Esophagus squamous epithelium (tissue), 5 donors: ENCODE measurements at regions not wholly inside any gene's neighbourhood (a gene's known extent, or its start where the extent isn't known, plus 50 kb on each side); places are given as distances from the start of the nearest gene placed in this dataset.

Experiments
- DNase-seq: peaks from one replicate; lab custom pipeline; 2025; lab: John Stamatoyannopoulos, UW
- H3K27ac ChIP-seq, 4 donors: fragments of 200-600 bp; sonication (generic); one replicate each; pipeline ENCODE4 v1.5.1; 2016 to 2019; ENCODE audit warnings: mild to moderate bottlenecking in 1 of 4
- H3K27me3 ChIP-seq, 4 donors: fragments of 200-600 bp; sonication (generic); 1 replicate in 3 of 4; 2 replicates in 1 of 4; pipeline versions ENCODE4 v1.5.1 to v1.6.0; 2017 to 2021; ENCODE audit warnings: antibody characterized with exemption in 1 of 4
- H3K36me3 ChIP-seq, 3 donors: fragments of 200-600 bp; sonication (generic); one replicate each; pipeline ENCODE4 v1.5.1; 2016 to 2019
- H3K4me1 ChIP-seq, 3 donors: fragments of 200-600 bp; sonication (generic); one replicate each; pipeline ENCODE4 v1.5.1; 2017 to 2019
- H3K4me3 ChIP-seq, 4 donors: fragments of 200-600 bp; sonication (generic); 1 replicate in 3 of 4; 2 replicates in 1 of 4; pipeline ENCODE4 v1.5.1; 2016 to 2019; ENCODE audit warnings: mild to moderate bottlenecking in 2 of 4, moderate library complexity in 1 of 4
- H3K9me3 ChIP-seq, 3 donors: fragments of 200-600 bp; sonication (generic); one replicate each; pipeline ENCODE4 v1.5.1; 2016 to 2019
- POLR2A ChIP-seq, 4 donors: fragments of 450-650 bp; IDR thresholded peaks; one replicate each; pipeline ENCODE4 v1.6.1; 2017; ENCODE audit warnings: antibody characterized with exemption in 4 of 4, mild to moderate bottlenecking in 4 of 4, moderate library complexity in 3 of 4
- WGBS, 2 donors: methylation state at CpG; one replicate each; pipeline ENCODE4 v1.1.5; 2018; 5-methylcytosine and 5-hydroxymethylcytosine counted together
- intact Hi-C: fragments of 100-400 bp; cut with DNase I; formaldehyde crosslinking; loops from one replicate; pipeline ENCODE4 v1.15.0; 2022
- TF ChIP-seq, protein P1 (sequence below), 6 experiments: fragments of 450-650 bp in 4 of 6; fragments of 200-600 bp in 2 of 6; sonication (generic) in 2 of 6; IDR thresholded peaks; one replicate each; pipeline ENCODE4 v1.5.1; 2016 to 2019; ENCODE audit warnings: antibody characterized with exemption in 6 of 6, mild to moderate bottlenecking in 4 of 6, moderate library complexity in 4 of 6
- donor health status: DM: yes; HTN: yes; CAD: no.

- Histone ChIP-seq H3K9me3 (no peaks in the 10 kb centered on the region), H3K36me3 (no peaks in the 10 kb centered on the region), H3K4me1 (peaks cover 0 to 13% (median 0%) of the 10 kb centered on the region in 3 donors), H3K4me3 (no peak overlapping the region), H3K27ac (no peak overlapping the region), H3K27me3 (no peaks in the 10 kb centered on the region)
- intact Hi-C loops: no loop called here
- no peak for DNase-seq
- no peak for TF ChIP-seq POLR2A (IDR thresholded peaks at IDR 0.05)
- TF ChIP-seq, protein P1, sequence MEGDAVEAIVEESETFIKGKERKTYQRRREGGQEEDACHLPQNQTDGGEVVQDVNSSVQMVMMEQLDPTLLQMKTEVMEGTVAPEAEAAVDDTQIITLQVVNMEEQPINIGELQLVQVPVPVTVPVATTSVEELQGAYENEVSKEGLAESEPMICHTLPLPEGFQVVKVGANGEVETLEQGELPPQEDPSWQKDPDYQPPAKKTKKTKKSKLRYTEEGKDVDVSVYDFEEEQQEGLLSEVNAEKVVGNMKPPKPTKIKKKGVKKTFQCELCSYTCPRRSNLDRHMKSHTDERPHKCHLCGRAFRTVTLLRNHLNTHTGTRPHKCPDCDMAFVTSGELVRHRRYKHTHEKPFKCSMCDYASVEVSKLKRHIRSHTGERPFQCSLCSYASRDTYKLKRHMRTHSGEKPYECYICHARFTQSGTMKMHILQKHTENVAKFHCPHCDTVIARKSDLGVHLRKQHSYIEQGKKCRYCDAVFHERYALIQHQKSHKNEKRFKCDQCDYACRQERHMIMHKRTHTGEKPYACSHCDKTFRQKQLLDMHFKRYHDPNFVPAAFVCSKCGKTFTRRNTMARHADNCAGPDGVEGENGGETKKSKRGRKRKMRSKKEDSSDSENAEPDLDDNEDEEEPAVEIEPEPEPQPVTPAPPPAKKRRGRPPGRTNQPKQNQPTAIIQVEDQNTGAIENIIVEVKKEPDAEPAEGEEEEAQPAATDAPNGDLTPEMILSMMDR (IDR thresholded peaks at IDR 0.05): no peak
Observed at GRCh38 chr4:145297556-145297955, 117.2 kb upstream of the OTUD4 start.

DNA sequence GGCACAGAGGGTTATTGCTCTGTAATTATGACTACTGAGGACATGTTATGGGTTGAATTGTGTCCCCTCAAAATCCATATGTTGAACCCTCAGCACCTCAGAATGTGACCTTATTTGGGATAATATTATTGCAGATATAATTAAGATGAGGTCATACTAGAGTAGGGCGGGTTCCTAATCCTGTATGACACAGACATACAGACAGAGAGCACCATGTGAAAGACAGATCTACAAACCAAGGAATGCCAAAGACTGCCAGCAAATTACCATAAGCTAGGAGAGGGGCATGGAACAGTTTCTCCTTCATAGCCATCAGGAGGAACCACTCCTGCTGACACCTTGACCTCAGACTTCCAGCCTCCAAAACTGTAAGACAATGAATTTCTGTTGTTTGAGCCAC is 115.2 kb upstream of the OTUD4 start:
- H3K4me3 ChIP-seq: no peak overlapping the region
- no peak for DNase-seq
- no peaks in the 10 kb centered on the region for H3K9me3 ChIP-seq
- no peaks in the 10 kb centered on the region for H3K27me3 ChIP-seq
- no peak overlapping the region for H3K27ac ChIP-seq
- peaks cover 0 to 13% (median 0%) of the 10 kb centered on the region in 3 donors for H3K4me1 ChIP-seq
- TF ChIP-seq POLR2A (IDR thresholded peaks at IDR 0.05): no peak
- TF ChIP-seq, protein P1 (IDR thresholded peaks at IDR 0.05): no peak
- H3K36me3 ChIP-seq: no peaks in the 10 kb centered on the region
- WGBS, 2 donors: 64 to 88% methylated on average over 1 of the region's 1 CpG
- intact Hi-C loops: no loop called here

DNA sequence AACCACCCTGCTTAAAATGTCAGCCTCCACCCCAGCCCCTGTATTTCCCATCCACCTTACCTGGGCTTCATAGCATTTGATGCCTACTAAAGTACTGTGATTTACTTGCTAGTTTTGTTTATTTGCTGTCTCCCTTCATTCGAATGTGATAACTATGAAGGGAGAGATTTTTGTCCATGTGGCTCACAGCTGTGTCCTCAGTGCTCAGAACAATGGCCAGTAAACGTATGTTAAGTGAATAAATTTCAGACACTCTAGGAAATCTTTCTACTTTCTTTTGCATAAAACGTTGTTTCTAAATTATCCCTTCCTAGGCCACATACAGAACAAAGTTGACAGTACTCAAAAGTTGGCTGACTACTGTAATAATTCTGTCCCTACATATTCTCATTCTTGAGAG is 114.7 kb upstream of the OTUD4 start:
- Histone ChIP-seq H3K27ac (no peak overlapping the region), H3K27me3 (no peaks in the 10 kb centered on the region), H3K4me1 (peaks cover 0 to 13% (median 0%) of the 10 kb centered on the region in 3 donors), H3K4me3 (no peak overlapping the region), H3K36me3 (no peaks in the 10 kb centered on the region), H3K9me3 (no peaks in the 10 kb centered on the region)
- 67 to 75% methylated on average over 3 of the region's 3 CpGs for WGBS, 2 donors
- DNase-seq: no peak
- intact Hi-C loops: no loop called here
- no peak for TF ChIP-seq POLR2A (IDR thresholded peaks at IDR 0.05)
- TF ChIP-seq, protein P1 (IDR thresholded peaks at IDR 0.05): no peak

DNA sequence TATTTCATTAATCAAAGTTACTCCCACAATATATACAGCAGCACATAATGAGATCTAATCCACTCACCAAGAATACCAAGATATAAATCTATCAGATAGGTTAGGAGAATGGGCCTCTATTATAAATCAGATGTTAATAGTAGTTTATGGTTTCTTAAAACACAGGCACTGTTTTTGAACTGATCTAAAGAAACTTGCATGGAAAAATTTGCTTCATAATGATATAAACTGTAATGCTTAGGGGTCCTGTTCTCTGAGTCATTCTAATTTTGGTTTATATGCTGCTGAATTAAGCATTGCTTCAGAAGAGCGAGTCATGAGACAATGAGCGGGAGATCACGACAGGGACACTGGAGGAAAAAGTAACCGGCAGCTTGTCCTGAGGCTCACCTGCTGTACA is 113.3 kb upstream of the OTUD4 start:
- 73 to 79% methylated on average over 4 of the region's 4 CpGs for WGBS, 2 donors
- DNase-seq: no peak
- TF ChIP-seq, protein P1 (IDR thresholded peaks at IDR 0.05): no peak
- no peak for TF ChIP-seq POLR2A (IDR thresholded peaks at IDR 0.05)
- intact Hi-C loops: no loop called here
- no peaks in the 10 kb centered on the region for H3K36me3 ChIP-seq
- no peaks in the 10 kb centered on the region for H3K9me3 ChIP-seq
- no peak overlapping the region for H3K27ac ChIP-seq
- no peaks in the 10 kb centered on the region for H3K27me3 ChIP-seq
- H3K4me3 ChIP-seq: no peak overlapping the region
- H3K4me1 ChIP-seq: peaks cover 0 to 2% (median 0%) of the 10 kb centered on the region in 3 donors

GRCh38 chr4:145290955-145291354 is 110.6 kb upstream of the OTUD4 start:
- Histone ChIP-seq H3K36me3 (no peaks in the 10 kb centered on the region), H3K27me3 (no peaks in the 10 kb centered on the region), H3K9me3 (no peaks in the 10 kb centered on the region), H3K4me1 (no peaks in the 10 kb centered on the region), H3K4me3 (no peak overlapping the region), H3K27ac (no peak overlapping the region)
- no peak for TF ChIP-seq POLR2A (IDR thresholded peaks at IDR 0.05)
- TF ChIP-seq, protein P1 (IDR thresholded peaks at IDR 0.05): no peak
- no peak for DNase-seq
- intact Hi-C loops: no loop called here
- 83 to 87% methylated on average over 2 of the region's 2 CpGs for WGBS, 2 donors
